PC-9 (cell line): ENCODE measurements at regions not wholly inside any gene's neighbourhood (a gene's known extent, or its start where the extent isn't known, plus 50 kb on each side); places are given as distances from the start of the nearest gene placed in this dataset.

Source experiments
- BruUV-seq: library from RNA; stranded (reverse); fragments of 400-500 nt; replicated peaks from 2 replicates; lab custom pipeline; 2021; lab: Mats Ljungman, UMichigan
- CTCF ChIA-PET: fragments of 300-600 bp; sonication (Branson Sonifier 250); formaldehyde crosslinking; loops from one replicate; lab custom pipeline; 2022; ENCODE audit warnings: antibody characterized with exemption; lab: Charles Lee
- POLR2A ChIA-PET: fragments of 300-600 bp; sonication (Branson Sonifier 250); formaldehyde crosslinking; loops from one replicate; lab custom pipeline; 2022; ENCODE audit warnings: antibody characterized with exemption; ENCODE audit not compliant: unreplicated experiment; lab: Charles Lee
- DNase-seq, 2 experiments: peaks; one replicate each; pipeline versions ENCODE4 v3.0.0 to v3.0.0-alpha.2; 2015 to 2022; ENCODE audit warnings: mixed read lengths in 1 of 2
- H2AFZ ChIP-seq: fragments of 200-600 bp; sonication (generic); 2 replicates; pipeline ENCODE4 v1.8.1; 2017; ENCODE audit warnings: antibody characterized with exemption
- H3F3A ChIP-seq: fragments of 200-600 bp; sonication (generic); 2 replicates; pipeline ENCODE4 v1.8.1; 2017; ENCODE audit warnings: antibody characterized with exemption, mild to moderate bottlenecking, low read depth; ENCODE audit not compliant: insufficient read depth
- H3K27ac ChIP-seq: fragments of 200-600 bp; sonication (generic); 2 replicates; pipeline ENCODE4 v1.6.1; 2016; ENCODE audit warnings: mixed run types
- H3K27me3 ChIP-seq: fragments of 200-600 bp; sonication (generic); 2 replicates; pipeline ENCODE4 v1.6.1; 2016; ENCODE audit warnings: low read depth, mixed run types; ENCODE audit not compliant: insufficient read depth
- H3K36me3 ChIP-seq: fragments of 200-600 bp; sonication (generic); 2 replicates; pipeline ENCODE4 v1.6.1; 2016; ENCODE audit warnings: low read depth, mixed run types
- H3K4me1 ChIP-seq: fragments of 200-600 bp; sonication (generic); replicated peaks from 2 replicates; pipeline ENCODE4 v1.6.1; 2016; ENCODE audit warnings: mixed run types; ENCODE audit not compliant: insufficient read depth
- H3K4me2 ChIP-seq: fragments of 200-600 bp; sonication (generic); 2 replicates; pipeline ENCODE4 v1.6.1; 2017; ENCODE audit warnings: mixed run types
- H3K4me3 ChIP-seq: fragments of 200-600 bp; sonication (generic); 2 replicates; pipeline ENCODE4 v1.6.1; 2016; ENCODE audit warnings: mixed run types
- H3K79me2 ChIP-seq: fragments of 200-600 bp; sonication (generic); 2 replicates; pipeline ENCODE4 v1.6.1; 2017; ENCODE audit warnings: low read depth, mixed run types
- H3K9me2 ChIP-seq: fragments of 200-600 bp; sonication (generic); 2 replicates; pipeline ENCODE4 v1.8.1; 2017; ENCODE audit warnings: mild to moderate bottlenecking; ENCODE audit not compliant: insufficient read depth
- H3K9me3 ChIP-seq: fragments of 200-600 bp; sonication (generic); 2 replicates; pipeline ENCODE4 v1.8.1; 2016; ENCODE audit warnings: low read depth; ENCODE audit not compliant: insufficient read depth
- H4K20me1 ChIP-seq: fragments of 200-600 bp; sonication (generic); 2 replicates; pipeline ENCODE4 v1.8.1; 2017; ENCODE audit not compliant: insufficient read depth
- EZH2 ChIP-seq: fragments of 200-600 bp; sonication (generic); IDR thresholded peaks from 2 replicates; pipeline ENCODE4 v1.8.0; 2017; ENCODE audit warnings: antibody characterized with exemption, low read depth
- intact Hi-C: fragments of 100-400 bp; cut with micrococcal nuclease; formaldehyde crosslinking; loops from one replicate; pipeline ENCODE4 v1.10.0; 2022; ENCODE audit not compliant: unreplicated experiment
- TF ChIP-seq, protein P1 (sequence below): fragments of 200-600 bp; sonication (generic); conservative IDR thresholded peaks from 2 replicates; pipeline ENCODE4 v1.6.1; 2017; ENCODE audit warnings: mixed run types, antibody characterized with exemption, mild to moderate bottlenecking, moderate library complexity

DNA sequence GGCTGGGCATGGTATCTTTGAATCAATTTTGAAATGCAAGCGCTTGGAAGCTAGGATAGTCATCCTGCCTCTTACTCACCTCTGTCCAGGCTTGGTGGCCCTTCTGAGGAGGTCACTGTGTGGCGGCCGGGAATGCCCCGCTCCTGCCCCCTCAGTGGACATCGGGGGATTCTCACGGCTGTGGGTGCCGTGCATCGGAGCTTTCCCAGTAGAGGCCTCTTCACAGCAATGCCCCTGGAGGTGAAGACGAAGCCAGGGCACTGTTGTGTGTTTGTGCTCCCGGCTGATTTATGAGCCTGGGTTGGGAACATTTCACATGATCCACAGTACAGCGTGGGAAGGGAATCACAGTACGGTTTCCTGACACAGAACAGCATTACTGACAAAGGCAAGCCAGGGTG lies 147.5 kb downstream of the NXNL2 start:
- Histone ChIP-seq H3K36me3 (no peaks in the 10 kb centered on the region), H3K9me2 (no peaks in the 10 kb centered on the region), H3K27me3 (no peaks in the 10 kb centered on the region), H3F3A (no peaks in the 10 kb centered on the region), H3K9me3 (no peaks in the 10 kb centered on the region), H3K79me2 (no peaks in the 10 kb centered on the region), H3K4me2 (no peak overlapping the region), H2AFZ (no peak overlapping the region), H3K4me3 (no peak overlapping the region), H3K4me1 (no peaks in the 10 kb centered on the region), H3K27ac (no peak overlapping the region), H4K20me1 (no peaks in the 10 kb centered on the region)
- TF ChIP-seq EZH2 = no peak
- TF ChIP-seq, protein P1, sequence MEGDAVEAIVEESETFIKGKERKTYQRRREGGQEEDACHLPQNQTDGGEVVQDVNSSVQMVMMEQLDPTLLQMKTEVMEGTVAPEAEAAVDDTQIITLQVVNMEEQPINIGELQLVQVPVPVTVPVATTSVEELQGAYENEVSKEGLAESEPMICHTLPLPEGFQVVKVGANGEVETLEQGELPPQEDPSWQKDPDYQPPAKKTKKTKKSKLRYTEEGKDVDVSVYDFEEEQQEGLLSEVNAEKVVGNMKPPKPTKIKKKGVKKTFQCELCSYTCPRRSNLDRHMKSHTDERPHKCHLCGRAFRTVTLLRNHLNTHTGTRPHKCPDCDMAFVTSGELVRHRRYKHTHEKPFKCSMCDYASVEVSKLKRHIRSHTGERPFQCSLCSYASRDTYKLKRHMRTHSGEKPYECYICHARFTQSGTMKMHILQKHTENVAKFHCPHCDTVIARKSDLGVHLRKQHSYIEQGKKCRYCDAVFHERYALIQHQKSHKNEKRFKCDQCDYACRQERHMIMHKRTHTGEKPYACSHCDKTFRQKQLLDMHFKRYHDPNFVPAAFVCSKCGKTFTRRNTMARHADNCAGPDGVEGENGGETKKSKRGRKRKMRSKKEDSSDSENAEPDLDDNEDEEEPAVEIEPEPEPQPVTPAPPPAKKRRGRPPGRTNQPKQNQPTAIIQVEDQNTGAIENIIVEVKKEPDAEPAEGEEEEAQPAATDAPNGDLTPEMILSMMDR = no peak
- ChIA-PET CTCF (no interaction called here), POLR2A (no interaction called here)
- BruUV-seq = no TSS peak
- no peak for DNase-seq
- intact Hi-C loops = no loop called here

DNA sequence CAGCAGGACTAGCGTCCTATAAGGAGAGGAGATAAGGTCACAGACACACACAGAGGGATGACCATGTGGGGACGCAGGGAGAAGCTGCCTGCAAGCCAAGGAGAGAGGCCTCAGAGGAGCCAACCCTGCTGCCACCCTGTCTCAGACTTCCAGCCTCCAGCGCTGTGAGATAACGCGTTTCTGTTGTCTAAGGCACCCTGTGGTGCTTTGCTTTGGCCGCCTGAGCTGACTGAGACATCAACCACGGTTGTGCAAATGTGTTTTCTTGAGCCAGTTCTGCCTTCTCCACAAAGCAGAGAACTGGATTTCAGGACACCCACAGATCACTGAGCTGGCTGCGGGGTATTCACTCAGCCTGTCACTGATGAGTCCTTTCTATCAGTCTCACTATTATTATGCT lies 149.1 kb downstream of the NXNL2 start:
- BruUV-seq = no TSS peak
- Histone ChIP-seq H3K4me3 (no peak overlapping the region), H3K27ac (no peak overlapping the region), H3K4me1 (no peaks in the 10 kb centered on the region), H3K9me2 (no peaks in the 10 kb centered on the region), H3K9me3 (no peaks in the 10 kb centered on the region), H4K20me1 (no peaks in the 10 kb centered on the region), H3K79me2 (no peaks in the 10 kb centered on the region), H3K36me3 (no peaks in the 10 kb centered on the region), H3K4me2 (no peak overlapping the region), H2AFZ (no peak overlapping the region), H3K27me3 (no peaks in the 10 kb centered on the region), H3F3A (no peaks in the 10 kb centered on the region)
- TF ChIP-seq, protein P1 = no peak
- TF ChIP-seq EZH2 = no peak
- intact Hi-C loops = no loop called here
- ChIA-PET POLR2A (interaction anchor here (0.6 kb wide), 1 partner anchor 149 kb away, joined by 6 read pairs; the partner anchor contains the start of gene NXNL2), CTCF (no interaction called here)
- DNase-seq = no peak

DNA sequence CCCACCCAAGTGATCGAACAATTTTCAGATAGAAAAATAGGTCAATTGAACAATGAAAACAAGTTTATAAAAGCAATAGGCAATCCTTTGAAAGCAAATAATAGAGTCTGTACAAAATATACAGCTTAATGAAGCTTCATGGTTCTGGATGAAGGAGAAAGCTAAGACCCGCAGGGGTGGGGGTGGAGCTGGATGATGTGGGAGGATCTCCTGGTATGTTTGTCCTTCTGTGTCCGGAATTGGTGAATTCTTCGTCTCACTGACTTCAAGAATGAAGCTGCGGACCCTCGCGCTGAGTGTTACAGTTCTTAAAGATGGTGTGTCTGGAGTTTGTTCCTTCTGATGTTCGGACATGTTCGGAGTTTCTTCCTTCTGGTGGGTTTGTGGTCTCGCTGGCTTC lies 149.9 kb downstream of the NXNL2 start:
- ChIA-PET CTCF (interaction anchor here (0.6 kb wide), 1 partner anchor 53 kb away, joined by 3 read pairs; no protein-coding TSS in a partner anchor), POLR2A (no interaction called here)
- no peak for TF ChIP-seq EZH2
- TF ChIP-seq, protein P1 = no peak
- Histone ChIP-seq H4K20me1 (no peaks in the 10 kb centered on the region), H3K4me1 (no peaks in the 10 kb centered on the region), H3K36me3 (no peaks in the 10 kb centered on the region), H3K9me3 (no peaks in the 10 kb centered on the region), H3K27ac (no peak overlapping the region), H3K4me3 (no peak overlapping the region), H3K4me2 (no peak overlapping the region), H3K27me3 (no peaks in the 10 kb centered on the region), H3K9me2 (no peaks in the 10 kb centered on the region), H3K79me2 (no peaks in the 10 kb centered on the region), H3F3A (no peaks in the 10 kb centered on the region), H2AFZ (no peak overlapping the region)
- no peak for DNase-seq
- BruUV-seq = no TSS peak
- intact Hi-C loops = no loop called here
